HPDE6-E6E7 (cell line): ENCODE measurements at regions not wholly inside any gene's neighbourhood (a gene's known extent, or its start where the extent isn't known, plus 50 kb on each side); places are given as distances from the start of the nearest gene placed in this dataset.
"Not testable (repeated sequence)": the region's sequence is repeated elsewhere in the genome, so short reads cannot be mapped to it uniquely, and the experiment has no call there.

ENCODE experiments used
- DNase-seq: peaks from one replicate; pipeline ENCODE4 v3.0.0; 2011; ENCODE audit warnings: missing footprints; ENCODE audit errors: extremely low spot score

GRCh38 chr2:132318481-132318880 is 98.1 kb upstream of the GPR39 start:
- not testable (repeated sequence) for DNase-seq

GRCh38 chr2:132324005-132324404 is 92.6 kb upstream of the GPR39 start:
- not testable (repeated sequence) for DNase-seq

GRCh38 chr2:132332345-132333033 is 84.1 kb upstream of the GPR39 start:
- DNase-seq: not testable (repeated sequence)

- DNase-seq: not testable (repeated sequence)
Measured at GRCh38 chr2:132337135-132337534, 79.5 kb upstream of the GPR39 start.

- DNase-seq: not testable (repeated sequence)
Measured at GRCh38 chr2:132337844-132338243, 78.8 kb upstream of the GPR39 start.

GRCh38 chr2:132347041-132347780 is 69.4 kb upstream of the GPR39 start:
- DNase-seq: not testable (repeated sequence)

- not testable (repeated sequence) for DNase-seq
Measured at GRCh38 chr2:132349092-132349687, 67.4 kb upstream of the GPR39 start.

- not testable (repeated sequence) for DNase-seq
Measured at GRCh38 chr2:132351668-132352067, 64.9 kb upstream of the GPR39 start.

GRCh38 chr2:132352481-132353001 is 64.1 kb upstream of the GPR39 start:
- not testable (repeated sequence) for DNase-seq

GRCh38 chr2:132353380-132353779 is 63.2 kb upstream of the GPR39 start:
- DNase-seq: not testable (repeated sequence)

- DNase-seq: not testable (repeated sequence)
Measured at GRCh38 chr2:132360964-132361363, 55.6 kb upstream of the GPR39 start.

GRCh38 chr2:132361498-132361897 is 55.1 kb upstream of the GPR39 start:
- DNase-seq: not testable (repeated sequence)

- DNase-seq: not testable (repeated sequence)
Measured at GRCh38 chr2:132363352-132363751, 53.3 kb upstream of the GPR39 start.

- DNase-seq: not testable (repeated sequence)
Measured at GRCh38 chr2:132365963-132366362, 50.6 kb upstream of the GPR39 start.

- DNase-seq: no peak
Measured at GRCh38 chr2:132366421-132367180, 50.0 kb upstream of the GPR39 start.
